ENCODE measurements at regions not wholly inside any gene's neighbourhood (a gene's known extent, or its start where the extent isn't known, plus 50 kb on each side); places are given as distances from the start of the nearest gene placed in this dataset.

DNA sequence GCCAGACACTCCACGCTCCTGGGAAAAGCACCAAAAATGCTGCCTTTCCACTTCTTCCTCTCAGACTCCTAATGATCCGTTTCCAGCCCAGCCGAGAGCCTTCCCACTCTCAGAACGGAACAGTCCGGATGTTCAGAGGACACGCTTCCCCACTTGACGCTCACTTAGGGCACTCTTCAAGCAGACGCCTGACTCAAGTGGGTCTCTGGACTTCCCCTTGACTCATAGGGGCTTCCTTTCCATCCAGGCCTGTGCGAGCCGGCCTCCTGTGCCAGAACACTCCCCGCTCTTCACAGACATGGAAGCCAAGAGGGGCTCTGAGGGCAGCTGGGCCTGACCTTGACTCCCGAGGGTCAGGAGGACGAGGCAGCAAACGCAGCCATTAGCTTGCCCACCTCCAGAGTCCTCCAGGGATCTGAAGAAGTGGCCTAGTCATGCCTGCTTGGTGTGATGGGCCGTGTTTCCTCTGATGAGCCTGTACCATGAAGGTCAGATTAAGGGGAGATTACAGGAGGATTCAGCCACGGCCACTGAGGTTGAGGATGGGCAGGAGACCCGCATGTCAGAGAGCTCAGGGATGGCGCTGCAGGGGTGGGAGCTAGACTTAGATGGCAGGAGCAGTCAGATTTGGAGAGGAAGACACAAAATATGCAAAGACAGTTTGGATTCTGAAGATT is 114.7 kb upstream of the TLE3 start:
- TF ChIP-seq CTCF (IDR thresholded peaks at IDR 0.05) (no peak), POLR2A (IDR thresholded peaks at IDR 0.05) (no peak), EP300 (IDR thresholded peaks at IDR 0.05) (no peak)

Measured in stomach (tissue), 4 donors.